ENCODE measurements at regions not wholly inside any gene's neighbourhood (a gene's known extent, or its start where the extent isn't known, plus 50 kb on each side); places are given as distances from the start of the nearest gene placed in this dataset.
"Not testable (repeated sequence)": the region's sequence is repeated elsewhere in the genome, so short reads cannot be mapped to it uniquely, and the experiment has no call there.

- DNase-seq, result peak; percentile 23
These were observed 199.5 kb downstream of the TBC1D2B start for GRCh38 chr15:77877869-77878577.

GRCh38 chr15:77876107-77876820 lies 201.2 kb downstream of the TBC1D2B start:
- DNase-seq, result not testable (repeated sequence)

DNA sequence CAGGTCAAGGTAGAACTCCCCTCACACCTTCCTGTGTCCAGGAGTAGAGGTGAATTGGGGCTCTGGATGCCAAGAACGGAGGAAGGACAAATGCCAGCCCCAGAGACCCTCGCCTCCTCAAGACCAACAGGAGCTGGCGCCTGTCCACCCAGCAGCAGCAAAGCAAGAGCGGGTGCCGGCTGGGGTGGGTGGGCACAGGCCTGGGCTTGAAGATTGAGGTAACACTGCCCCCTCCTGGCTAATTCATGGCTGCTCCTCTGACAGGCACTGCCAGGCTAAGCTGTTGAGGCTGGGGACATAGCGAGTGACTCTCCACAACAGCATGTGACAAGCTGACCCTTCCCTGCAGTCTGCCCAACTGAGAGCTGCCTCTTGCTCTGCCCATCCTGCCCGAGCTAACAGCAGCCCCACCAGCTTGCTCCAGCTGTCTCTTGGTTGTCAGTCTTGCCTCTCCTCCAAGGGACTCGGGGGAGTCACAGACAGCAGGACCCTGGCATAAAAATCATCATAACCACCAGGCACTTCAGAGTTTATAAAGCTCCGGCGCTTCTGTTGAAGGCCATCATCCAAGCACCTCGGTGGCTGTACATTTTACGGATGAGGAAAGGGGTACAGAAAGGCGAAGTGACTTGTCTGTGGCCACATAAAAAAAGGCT lies 202.3 kb downstream of the TBC1D2B start:
- DNase-seq, result peak; percentile 47

DNA sequence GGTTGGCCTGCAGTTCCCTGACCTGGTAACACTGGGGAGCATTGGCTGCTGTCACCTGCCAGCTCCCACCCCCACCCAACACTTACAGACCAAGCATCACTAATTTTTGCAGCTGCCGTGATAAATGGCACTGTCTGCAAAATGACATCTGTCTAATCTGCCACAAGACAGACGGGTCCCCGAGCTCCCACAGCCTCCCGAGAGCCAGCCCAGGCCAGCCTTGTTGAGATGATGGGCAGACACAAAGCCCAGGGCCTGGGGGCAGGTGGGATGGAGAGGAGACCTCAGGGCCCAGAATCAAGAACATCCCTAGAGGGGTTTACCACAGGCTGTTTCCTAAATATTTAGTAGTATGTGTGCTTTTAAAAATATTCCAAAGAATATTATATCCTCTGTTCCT lies 203.4 kb downstream of the TBC1D2B start:
- DNase-seq, result no peak

DNA sequence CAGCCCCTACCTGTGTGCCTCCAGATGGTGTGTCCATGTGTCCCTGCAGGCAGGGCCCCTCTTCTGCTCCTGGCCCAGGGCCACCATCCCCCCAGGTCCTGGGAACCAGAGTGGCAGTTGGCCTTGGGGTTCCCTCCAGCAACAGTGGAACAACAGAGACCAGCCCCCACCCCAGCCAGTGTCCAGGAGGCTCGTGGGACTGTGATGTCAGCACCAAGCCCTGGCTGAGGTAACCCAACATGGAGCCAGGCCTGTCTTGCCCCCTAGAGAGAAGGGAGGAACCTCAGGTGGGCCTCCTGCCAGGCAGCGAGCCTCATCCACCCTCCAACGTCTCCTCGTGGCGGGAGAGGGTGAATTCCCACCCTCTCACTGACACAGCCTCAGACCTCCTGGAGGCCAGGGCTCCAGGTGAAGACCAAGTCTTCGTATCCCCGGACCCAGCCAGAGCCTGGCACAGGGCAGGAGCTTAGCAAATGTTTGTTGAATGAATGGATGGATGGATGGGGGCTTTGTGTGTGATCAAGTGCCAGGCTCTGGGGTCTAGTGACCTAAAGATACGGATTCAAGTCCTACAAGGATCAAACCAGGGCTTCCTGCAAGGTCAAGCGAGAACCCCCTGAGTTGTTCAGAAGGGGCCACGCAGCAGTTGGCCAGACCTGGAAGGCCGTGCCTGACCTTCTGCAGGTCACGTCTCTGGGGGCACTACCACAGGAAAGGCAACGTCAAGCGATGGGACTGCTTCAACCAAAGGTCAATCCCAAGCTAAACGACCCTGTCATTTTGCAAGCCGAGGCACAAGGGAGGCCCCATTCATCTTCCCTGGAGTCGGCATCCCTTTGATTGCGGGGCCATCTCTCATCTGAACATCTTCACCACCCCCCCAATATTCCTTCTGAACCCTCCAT lies 204.7 kb downstream of the TBC1D2B start:
- DNase-seq, result not testable (repeated sequence)

DNA sequence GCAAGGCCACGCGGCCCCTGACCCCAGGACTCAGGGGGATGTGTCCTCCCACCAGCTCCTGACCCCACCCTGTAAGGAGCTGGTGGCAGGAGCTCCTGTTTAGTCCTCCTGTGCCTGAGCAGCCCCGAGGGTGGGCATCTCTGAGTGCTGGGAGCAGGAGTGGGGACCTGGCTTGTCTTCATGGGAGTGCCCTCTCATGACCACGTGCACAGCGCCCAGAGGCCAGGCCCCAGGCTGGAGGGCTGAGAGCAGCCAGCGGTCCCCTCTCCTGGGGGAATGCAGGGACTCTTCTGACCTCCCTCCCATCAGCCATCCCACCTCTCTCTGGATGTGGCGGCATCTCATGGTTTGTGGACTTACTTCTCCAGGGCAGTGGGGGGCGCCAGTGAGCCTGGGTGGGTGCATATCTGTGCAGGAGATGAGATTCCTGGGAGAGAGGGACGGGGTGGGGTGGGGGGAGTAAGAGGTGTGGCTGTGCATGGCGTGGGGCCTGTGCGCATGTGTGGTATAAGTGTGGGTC lies 205.6 kb downstream of the TBC1D2B start:
- no peak for DNase-seq

DNA sequence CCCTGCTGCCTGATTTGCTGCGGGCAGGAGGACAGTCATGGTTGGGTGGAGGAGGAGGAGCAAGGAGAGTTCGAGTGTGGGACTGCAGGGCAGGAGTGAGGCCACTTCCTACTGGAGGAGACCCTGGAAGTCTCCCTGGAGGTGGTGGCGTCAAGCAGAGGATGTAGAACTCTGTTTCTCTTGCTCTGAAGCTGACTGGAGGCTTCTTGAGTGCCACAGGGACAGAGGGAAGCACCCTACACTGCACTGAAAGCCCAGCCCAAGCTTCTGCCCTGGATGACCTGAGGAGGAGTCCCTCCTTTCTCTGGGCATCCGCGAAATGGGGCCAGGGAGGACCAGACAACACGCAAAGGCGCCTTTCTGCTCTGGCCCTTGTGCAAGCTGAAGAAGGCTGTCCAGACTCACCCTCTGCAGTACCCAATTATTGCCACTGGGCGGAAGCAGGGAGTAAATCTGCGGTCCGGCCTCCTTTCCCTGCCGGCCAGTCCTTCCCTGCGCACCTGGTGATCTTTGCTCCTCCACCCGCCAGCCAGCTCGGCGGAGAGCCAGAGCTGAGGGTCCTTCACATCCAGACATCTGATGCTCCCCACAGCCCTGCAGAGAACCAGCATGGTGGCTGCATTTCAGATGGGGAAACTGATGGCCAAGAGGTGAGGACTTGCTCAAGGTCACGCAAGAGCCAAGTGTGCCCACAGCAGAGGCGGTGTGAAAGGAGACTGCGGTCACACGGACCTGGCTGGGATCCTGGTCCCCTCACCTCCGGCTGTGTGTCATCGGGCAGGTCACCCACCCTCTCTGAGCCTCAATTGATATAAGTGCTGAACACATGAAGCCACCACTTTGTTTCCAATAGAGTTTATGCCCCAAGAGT lies 207.1 kb downstream of the TBC1D2B start:
- DNase-seq, result peak; percentile 54

DNA sequence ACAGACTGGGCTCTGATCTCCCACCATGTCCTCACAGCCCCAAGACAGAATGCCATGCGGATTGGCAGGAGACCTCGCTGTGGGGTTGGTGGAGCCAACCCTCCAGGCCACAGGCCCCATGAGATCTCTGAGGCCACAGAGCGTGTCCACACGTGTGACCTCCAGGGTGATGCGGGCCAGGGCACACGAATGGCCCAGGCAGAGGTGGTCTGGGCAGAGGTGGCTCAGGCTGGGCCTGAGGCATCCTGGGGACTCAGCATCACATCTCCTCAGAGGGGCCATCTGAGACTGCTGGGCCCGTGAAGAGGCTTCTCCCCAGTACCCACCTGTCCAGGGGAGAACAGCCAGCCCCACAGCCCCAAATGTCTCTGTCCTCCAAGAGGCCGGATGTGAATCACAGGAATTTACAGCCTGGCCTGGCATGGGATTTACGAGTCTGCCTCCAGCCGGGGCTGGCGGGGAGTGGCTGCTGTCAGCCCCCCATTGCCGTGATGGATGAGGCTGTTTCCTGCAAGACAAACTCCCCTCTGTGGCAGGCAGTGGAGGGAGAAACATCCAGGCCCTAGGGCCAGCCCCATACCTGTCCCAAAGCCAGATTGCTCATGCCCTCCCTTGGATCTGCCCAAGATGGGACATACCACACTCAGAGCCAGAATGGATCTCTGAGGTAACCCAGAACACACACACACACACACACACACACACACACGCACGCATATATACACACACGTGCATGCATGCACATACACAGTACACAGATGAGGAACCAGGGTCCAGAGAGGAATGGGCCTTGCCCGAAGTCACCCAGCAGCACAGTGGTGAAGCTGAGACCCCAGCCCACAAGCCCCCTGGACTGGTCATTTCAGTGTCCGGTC lies 208.3 kb downstream of the TBC1D2B start:
- peak; percentile 44 for DNase-seq

- not testable (repeated sequence) for DNase-seq
These were observed 209.4 kb downstream of the TBC1D2B start for GRCh38 chr15:77868048-77868629.

- DNase-seq, result no peak
These were observed 210.1 kb downstream of the TBC1D2B start for GRCh38 chr15:77867266-77868047.

DNA sequence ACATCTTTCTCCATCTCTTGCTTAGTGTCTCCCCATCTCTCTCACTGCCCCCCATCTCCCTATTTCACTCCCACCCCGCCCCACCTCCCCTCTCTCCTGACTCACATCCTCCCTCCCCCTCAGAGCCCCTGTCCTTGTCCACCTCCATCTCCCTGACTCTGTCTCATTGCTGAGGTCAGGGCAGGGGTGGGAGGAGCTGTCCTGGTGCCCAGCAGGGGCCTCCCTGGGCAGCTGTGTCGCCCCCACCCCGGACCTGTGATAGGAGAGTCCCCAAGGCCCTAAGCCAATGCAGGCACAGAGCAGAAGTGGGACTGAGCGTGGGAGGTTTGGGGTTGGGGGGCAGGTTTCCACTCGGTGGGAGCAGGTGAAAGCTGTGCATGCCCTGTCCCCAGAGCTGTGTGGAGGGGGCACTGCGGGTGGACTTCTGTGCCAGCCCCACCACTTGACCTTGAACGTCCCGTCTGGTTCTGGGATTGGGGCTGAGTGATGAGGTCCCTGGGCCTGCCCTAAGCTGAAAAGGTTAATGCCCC lies 210.8 kb downstream of the TBC1D2B start:
- no peak for DNase-seq

DNA sequence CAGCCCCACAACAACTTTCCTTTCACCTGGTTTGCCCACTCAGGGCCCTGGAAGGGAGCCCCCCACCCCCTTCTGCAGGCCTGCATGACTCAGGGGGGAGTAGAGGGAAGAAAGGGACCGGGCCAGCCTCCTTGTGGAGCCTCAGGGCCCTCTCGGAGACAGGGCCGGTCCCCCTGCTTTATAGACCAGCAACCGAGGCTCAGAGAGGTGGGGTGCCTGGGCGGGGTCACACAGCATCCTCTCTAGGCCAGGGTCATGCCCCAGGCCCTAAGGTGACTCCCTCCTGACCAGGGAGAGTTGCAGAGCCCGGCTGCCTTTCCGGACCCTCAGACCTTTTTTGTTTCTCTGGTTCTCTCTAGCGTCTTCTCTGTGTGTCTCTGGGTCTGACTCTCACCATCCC lies 211.3 kb downstream of the TBC1D2B start:
- no peak for DNase-seq

GRCh38 chr15:77865701-77866100 lies 211.8 kb downstream of the TBC1D2B start:
- DNase-seq, result no peak

GRCh38 chr15:77865106-77865610 lies 212.4 kb downstream of the TBC1D2B start:
- no peak for DNase-seq

- no peak for DNase-seq
These were observed 213.1 kb downstream of the TBC1D2B start for GRCh38 chr15:77864211-77865105.

- DNase-seq, result no peak
These were observed 213.9 kb downstream of the TBC1D2B start for GRCh38 chr15:77863491-77864105.

DNA sequence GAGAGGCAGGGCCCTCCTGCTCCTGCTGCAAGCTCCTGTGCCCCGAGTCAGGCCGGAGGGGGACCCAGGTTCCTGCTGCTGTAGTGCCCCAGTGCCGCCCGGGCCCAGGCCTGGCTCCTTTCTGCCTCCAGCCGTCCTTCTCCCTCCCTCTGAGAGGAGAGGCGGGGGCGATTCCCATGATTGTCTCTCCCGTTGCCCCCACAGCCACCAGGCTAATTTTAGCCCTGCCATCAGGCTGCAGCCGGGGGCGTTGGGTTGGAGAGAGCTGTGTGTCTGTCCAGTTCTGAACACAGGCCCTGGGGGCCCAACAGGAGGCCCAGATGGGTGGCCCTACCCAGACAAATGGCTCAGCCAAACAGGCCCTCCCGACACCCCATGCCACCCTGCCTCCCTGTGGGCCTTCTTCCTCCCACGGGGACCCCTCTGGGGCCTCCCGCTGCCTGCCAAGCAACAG lies 214.8 kb downstream of the TBC1D2B start:
- DNase-seq, result no peak
